DND-41 (cell line): ENCODE measurements at regions not wholly inside any gene's neighbourhood (a gene's known extent, or its start where the extent isn't known, plus 50 kb on each side); places are given as distances from the start of the nearest gene placed in this dataset.

Experiments used
- ATAC-seq: fragments of 200-7000 bp; cut with Tn5 transposase; 3 replicates; pipeline ENCODE4 v1.9.1; 2021; ENCODE audit warnings: low read depth; ENCODE audit not compliant: insufficient read depth
- DNase-seq: peaks from one replicate; pipeline ENCODE4 v3.0.0-alpha.2; 2020
- H2AFZ ChIP-seq: 2 replicates; pipeline ENCODE4 v1.6.0; 2012; ENCODE audit warnings: low read depth, low read length
- H3K27ac ChIP-seq: 2 replicates; pipeline ENCODE4 v1.5.1; 2012; ENCODE audit warnings: low read length, inconsistent platforms
- H3K27me3 ChIP-seq: fragments of 200-600 bp; sonication (generic); 2 replicates; pipeline ENCODE4 v1.6.0; 2012; ENCODE audit warnings: low read length, mild to moderate bottlenecking, inconsistent platforms; ENCODE audit not compliant: insufficient read depth, poor library complexity
- H3K36me3 ChIP-seq: 2 replicates; pipeline ENCODE4 v1.5.1; 2012; ENCODE audit warnings: low read length, inconsistent platforms; ENCODE audit not compliant: insufficient read depth
- H3K4me1 ChIP-seq: 2 replicates; pipeline ENCODE4 v1.5.1; 2012; ENCODE audit warnings: mild to moderate bottlenecking, low read length; ENCODE audit not compliant: insufficient read depth
- H3K4me2 ChIP-seq: 2 replicates; pipeline ENCODE4 v1.6.0; 2012; ENCODE audit warnings: mild to moderate bottlenecking, moderate library complexity, low read length, inconsistent platforms; ENCODE audit not compliant: insufficient read depth
- H3K4me3 ChIP-seq, 2 experiments: fragments of 200-600 bp in 1 of 2; shearing (Covaris generic) in 1 of 2; 2 replicates each; pipeline ENCODE4 v1.5.1; 2012 to 2016; ENCODE audit warnings: inconsistent platforms in 2 of 2, low read length in 2 of 2, mild to moderate bottlenecking in 2 of 2, low read depth in 1 of 2, moderate library complexity in 1 of 2
- H3K79me2 ChIP-seq: 2 replicates; pipeline ENCODE4 v1.6.0; 2012; ENCODE audit warnings: low read length, inconsistent platforms; ENCODE audit not compliant: insufficient read depth
- H3K9ac ChIP-seq: 2 replicates; pipeline ENCODE4 v1.6.0; 2012; ENCODE audit warnings: low read depth, mild to moderate bottlenecking, inconsistent platforms, low read length, moderate library complexity
- H3K9me3 ChIP-seq: 2 replicates; pipeline ENCODE4 v1.5.1; 2012; ENCODE audit warnings: low read length, moderate library complexity, mild to moderate bottlenecking, inconsistent platforms; ENCODE audit not compliant: insufficient read depth, severe bottlenecking
- H4K20me1 ChIP-seq: 2 replicates; pipeline ENCODE4 v1.6.0; 2012; ENCODE audit warnings: low read length; ENCODE audit not compliant: insufficient read depth
- CTCF ChIP-seq: IDR thresholded peaks from 2 replicates; pipeline ENCODE4 v1.5.1; 2012; ENCODE audit warnings: borderline replicate concordance, low read length, moderate library complexity, mild to moderate bottlenecking; ENCODE audit not compliant: poor library complexity, severe bottlenecking; ENCODE audit errors: extremely low read depth
- EZH2 ChIP-seq: IDR thresholded peaks from 3 replicates; pipeline ENCODE4 v1.6.1; 2012; ENCODE audit warnings: borderline replicate concordance, low read depth, mild to moderate bottlenecking, moderate library complexity, low read length, inconsistent platforms; ENCODE audit not compliant: severe bottlenecking

GRCh38 chr2:128661311-128661710, 342.6 kb upstream of the HS6ST1 start:
- peaks cover 8% of the 10 kb centered on the region for H3K4me1 ChIP-seq
- no peaks in the 10 kb centered on the region for H3K9me3 ChIP-seq
- no peak for ATAC-seq
- H3K36me3 ChIP-seq: no peaks in the 10 kb centered on the region
- no peaks in the 10 kb centered on the region for H4K20me1 ChIP-seq
- no peak overlapping the region for H2AFZ ChIP-seq
- H3K79me2 ChIP-seq: no peaks in the 10 kb centered on the region
- H3K9ac ChIP-seq: no peak overlapping the region
- DNase-seq: no peak
- no peak overlapping the region for H3K4me2 ChIP-seq
- H3K27ac ChIP-seq: no peak overlapping the region
- H3K4me3 ChIP-seq: no peak overlapping the region
- no peak for TF ChIP-seq CTCF
- no peak for TF ChIP-seq EZH2
- H3K27me3 ChIP-seq: no peaks in the 10 kb centered on the region

GRCh38 chr2:128662051-128662471, 343.4 kb upstream of the HS6ST1 start:
- H4K20me1 ChIP-seq: no peaks in the 10 kb centered on the region
- H3K4me1 ChIP-seq: peaks cover 8% of the 10 kb centered on the region
- ATAC-seq (no peak), DNase-seq (no peak)
- TF ChIP-seq CTCF (no peak), EZH2 (no peak)
- H3K9me3 ChIP-seq: no peaks in the 10 kb centered on the region
- H3K4me3 ChIP-seq: no peak overlapping the region
- no peaks in the 10 kb centered on the region for H3K79me2 ChIP-seq
- no peak overlapping the region for H3K4me2 ChIP-seq
- H3K27me3 ChIP-seq: no peaks in the 10 kb centered on the region
- H3K27ac ChIP-seq: no peak overlapping the region
- H3K9ac ChIP-seq: no peak overlapping the region
- no peaks in the 10 kb centered on the region for H3K36me3 ChIP-seq
- H2AFZ ChIP-seq: no peak overlapping the region

- Histone ChIP-seq H2AFZ (no peak overlapping the region), H3K4me3 (no peak overlapping the region), H3K4me2 (no peak overlapping the region), H3K79me2 (no peaks in the 10 kb centered on the region), H3K9ac (no peak overlapping the region), H3K4me1 (peaks cover 8% of the 10 kb centered on the region), H3K9me3 (no peaks in the 10 kb centered on the region), H3K27me3 (no peaks in the 10 kb centered on the region), H4K20me1 (no peaks in the 10 kb centered on the region), H3K36me3 (no peaks in the 10 kb centered on the region), H3K27ac (no peak overlapping the region)
- ATAC-seq: no peak
- TF ChIP-seq EZH2 (no peak), CTCF (no peak)
- DNase-seq: no peak
These were observed 344.8 kb upstream of the HS6ST1 start for GRCh38 chr2:128663371-128664050.
